HFF-Myc (cell line): ENCODE measurements at regions not wholly inside any gene's neighbourhood (a gene's known extent, or its start where the extent isn't known, plus 50 kb on each side); places are given as distances from the start of the nearest gene placed in this dataset.

Source experiments
- DNase-seq: peaks from one replicate; pipeline ENCODE4 v3.0.0-alpha.2; 2011; ENCODE audit warnings: low read depth; ENCODE audit errors: extremely low read depth
- H3K4me3 ChIP-seq: replicated peaks from 2 replicates; pipeline ENCODE4 v1.5.1; 2011; ENCODE audit warnings: low read depth, mild to moderate bottlenecking, control low read depth, low read length
- TF ChIP-seq, protein P1 (sequence below): IDR thresholded peaks from 2 replicates; pipeline ENCODE4 v1.5.1; 2012; ENCODE audit warnings: mild to moderate bottlenecking, low read depth, low read length, control low read depth; ENCODE audit errors: missing control alignments

DNA sequence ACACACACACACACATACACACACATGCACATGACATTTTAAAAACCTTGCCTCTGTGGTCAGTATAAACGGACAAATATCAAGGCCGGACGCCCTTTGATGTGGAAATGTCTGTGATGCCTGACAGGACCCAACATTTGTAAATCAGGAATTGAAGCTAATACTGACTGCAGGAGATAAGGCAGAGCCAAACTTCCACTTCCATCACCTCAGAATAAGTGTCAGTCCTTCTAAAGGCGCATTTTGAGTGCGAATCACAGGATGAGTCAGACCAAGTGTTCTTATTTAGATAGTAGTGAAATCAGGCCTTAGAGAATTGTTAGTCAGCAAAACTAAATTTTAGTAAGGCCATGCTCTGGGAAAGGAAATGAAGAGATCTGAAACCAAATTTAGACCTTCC, 211.7 kb upstream of the LRATD1 start:
- no peak overlapping the region for H3K4me3 ChIP-seq
- TF ChIP-seq, protein P1, sequence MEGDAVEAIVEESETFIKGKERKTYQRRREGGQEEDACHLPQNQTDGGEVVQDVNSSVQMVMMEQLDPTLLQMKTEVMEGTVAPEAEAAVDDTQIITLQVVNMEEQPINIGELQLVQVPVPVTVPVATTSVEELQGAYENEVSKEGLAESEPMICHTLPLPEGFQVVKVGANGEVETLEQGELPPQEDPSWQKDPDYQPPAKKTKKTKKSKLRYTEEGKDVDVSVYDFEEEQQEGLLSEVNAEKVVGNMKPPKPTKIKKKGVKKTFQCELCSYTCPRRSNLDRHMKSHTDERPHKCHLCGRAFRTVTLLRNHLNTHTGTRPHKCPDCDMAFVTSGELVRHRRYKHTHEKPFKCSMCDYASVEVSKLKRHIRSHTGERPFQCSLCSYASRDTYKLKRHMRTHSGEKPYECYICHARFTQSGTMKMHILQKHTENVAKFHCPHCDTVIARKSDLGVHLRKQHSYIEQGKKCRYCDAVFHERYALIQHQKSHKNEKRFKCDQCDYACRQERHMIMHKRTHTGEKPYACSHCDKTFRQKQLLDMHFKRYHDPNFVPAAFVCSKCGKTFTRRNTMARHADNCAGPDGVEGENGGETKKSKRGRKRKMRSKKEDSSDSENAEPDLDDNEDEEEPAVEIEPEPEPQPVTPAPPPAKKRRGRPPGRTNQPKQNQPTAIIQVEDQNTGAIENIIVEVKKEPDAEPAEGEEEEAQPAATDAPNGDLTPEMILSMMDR = no peak
- no peak for DNase-seq

DNA sequence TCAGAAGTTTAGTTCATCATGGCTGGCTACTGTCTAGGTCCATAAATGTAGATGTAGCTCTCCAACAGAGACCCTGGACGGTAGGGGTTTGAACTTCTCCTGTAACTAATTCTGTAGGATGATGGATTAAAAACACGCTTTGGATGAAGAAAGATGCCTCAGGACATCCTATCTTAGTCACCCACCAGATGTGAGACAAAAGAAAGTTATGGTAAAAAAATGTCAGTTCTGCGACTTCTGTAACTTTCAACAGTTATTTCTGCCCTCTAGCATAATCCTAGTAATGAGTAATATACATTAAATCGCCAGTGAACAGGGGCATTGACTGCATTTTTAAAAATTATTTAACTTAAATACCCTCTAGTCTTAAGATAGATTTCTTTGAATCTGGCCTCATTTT, 210.1 kb upstream of the LRATD1 start:
- DNase-seq = no peak
- H3K4me3 ChIP-seq = no peak overlapping the region
- TF ChIP-seq, protein P1 = no peak

DNA sequence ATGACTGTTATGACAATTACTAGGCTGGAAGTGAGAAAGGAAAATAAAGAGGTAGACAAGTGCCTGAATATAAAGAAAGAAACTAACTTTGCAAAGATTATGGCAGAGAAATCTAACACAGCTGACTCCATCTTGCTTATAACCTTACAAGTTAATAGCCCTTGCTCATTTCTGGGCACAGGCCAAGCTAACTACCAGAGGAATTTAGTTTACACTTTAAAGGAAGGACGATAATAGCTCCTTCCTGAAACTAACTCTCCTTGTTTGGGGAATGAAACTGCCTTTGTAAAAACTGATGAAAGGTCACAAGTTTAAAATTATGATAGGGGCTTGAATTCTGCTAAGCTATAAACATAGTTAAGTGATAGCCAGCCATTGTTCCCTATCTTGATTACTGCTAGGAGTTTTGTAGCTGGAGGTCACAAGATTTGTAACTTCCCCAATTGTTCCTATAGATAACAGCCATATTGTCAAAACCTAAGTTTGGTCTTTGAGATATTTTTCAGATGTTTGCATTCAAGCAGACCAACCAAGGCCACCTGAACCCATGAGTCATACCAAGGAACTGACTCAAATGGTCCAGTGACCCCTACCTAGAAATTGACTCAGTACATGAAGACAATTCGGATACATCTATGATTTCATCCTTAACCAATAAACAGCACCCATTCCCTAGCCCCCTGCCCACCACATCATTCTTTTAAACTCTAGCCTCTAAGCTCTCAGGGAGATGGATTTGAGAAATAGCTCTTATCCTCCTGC, 209.2 kb upstream of the LRATD1 start:
- DNase-seq = no peak
- no peak overlapping the region for H3K4me3 ChIP-seq
- TF ChIP-seq, protein P1 = no peak

DNA sequence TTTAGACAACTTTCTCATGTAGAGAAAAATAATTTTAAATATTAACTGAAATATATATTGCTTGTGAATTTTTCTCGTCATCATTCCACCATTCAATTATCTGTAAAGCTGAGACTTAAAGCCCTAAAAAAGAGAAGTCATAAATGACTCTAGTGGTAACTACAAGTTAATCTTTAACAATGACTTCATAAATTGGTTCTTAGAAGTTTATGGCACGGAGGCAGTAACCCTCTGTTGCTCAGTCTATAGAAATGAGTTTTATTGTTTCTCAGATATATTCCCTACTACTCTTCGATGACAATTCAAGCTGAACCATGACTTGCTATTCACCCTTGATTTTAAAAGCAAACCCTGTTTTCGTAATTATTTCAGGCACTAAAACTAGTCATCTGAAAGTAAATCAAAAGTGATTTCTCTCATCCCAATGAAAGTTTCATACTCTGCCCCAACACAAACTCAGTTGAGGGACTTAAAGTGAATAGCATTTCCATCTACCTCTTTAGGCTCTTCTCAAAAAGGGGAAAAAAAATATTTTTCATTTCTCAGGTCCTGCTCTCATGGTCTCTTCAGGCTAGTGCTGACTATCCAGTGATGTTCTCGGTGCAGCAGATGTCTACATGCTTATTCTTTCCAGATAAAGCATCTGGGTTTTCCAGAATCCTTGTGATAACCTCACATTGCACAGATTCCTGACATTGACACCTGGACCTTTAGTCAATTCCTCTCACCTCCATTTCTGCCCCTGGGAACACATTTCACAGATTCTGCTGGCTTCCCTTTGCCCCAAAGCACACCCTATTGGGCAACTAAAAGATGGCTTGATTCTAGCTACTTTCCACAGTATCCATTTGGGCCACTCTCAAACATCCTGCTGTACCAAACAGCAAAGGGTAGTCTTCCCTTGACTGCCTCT, 207.8 kb upstream of the LRATD1 start:
- no peak for DNase-seq
- TF ChIP-seq, protein P1 = no peak
- H3K4me3 ChIP-seq = no peak overlapping the region

DNA sequence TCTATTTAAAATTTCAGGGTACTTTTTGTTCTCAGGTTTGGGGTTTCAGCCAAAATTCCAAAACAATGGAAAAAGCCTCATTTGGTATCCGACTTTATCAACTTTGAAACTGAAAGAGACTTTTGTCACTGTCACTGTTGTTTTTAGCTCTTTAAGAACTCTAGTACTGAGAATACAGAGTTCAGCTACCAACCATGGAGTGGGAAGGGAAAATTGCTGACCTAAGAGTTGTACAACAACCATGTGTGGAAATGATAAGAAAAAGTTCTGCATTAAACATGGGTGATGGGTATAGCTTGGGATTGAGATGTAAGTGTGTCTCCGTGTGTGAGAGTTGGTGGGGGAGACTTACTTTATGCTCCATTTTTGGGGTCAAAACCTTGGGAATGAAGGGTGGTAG, 206.6 kb upstream of the LRATD1 start:
- DNase-seq = no peak
- no peak overlapping the region for H3K4me3 ChIP-seq

DNA sequence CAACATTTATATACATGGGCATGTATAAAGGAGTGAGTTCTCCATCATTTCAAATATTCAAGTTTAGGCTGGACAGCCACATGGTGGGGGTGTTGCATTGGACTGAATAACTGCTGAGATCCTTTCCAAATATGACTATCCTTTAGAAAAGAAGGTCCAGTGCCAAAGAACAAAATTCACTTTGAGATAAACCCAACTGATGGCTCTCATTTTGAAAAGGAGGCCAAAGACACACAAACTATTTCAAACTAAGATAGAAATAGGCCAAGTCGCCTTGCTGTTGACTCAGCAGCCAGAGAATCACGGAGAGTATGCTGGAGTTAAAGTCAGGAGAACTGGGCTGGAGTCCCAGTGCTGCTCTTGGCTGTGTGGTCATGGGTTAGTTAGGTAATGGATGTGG, 204.5 kb upstream of the LRATD1 start:
- TF ChIP-seq, protein P1 = peak; percentile 5
- no peak overlapping the region for H3K4me3 ChIP-seq
- no peak for DNase-seq

More for the DNA sequence above, 206.6 kb upstream of the LRATD1 start:
- TF ChIP-seq, protein P1 = no peak
